ENCODE measurements at regions not wholly inside any gene's neighbourhood (a gene's known extent, or its start where the extent isn't known, plus 50 kb on each side); places are given as distances from the start of the nearest gene placed in this dataset.
A peak's percentile ranks its signal among the peaks of the same experiment; 100 is the strongest.

- no peak for DNase-seq
- Histone ChIP-seq H3K4me3 (no peak overlapping the region), H3K27me3 (no peaks in the 10 kb centered on the region), H3K36me3 (no peaks in the 10 kb centered on the region), H3K9me3 (no peaks in the 10 kb centered on the region)
Observed at GRCh38 chr1:83705091-83705490, 293.8 kb downstream of the TTLL7 start.

GRCh38 chr1:83704350-83704749, 294.6 kb downstream of the TTLL7 start:
- no peaks in the 10 kb centered on the region for H3K27me3 ChIP-seq
- no peaks in the 10 kb centered on the region for H3K9me3 ChIP-seq
- no peaks in the 10 kb centered on the region for H3K36me3 ChIP-seq
- no peak for DNase-seq
- H3K4me3 ChIP-seq, result no peak overlapping the region

- Histone ChIP-seq H3K36me3 (no peaks in the 10 kb centered on the region), H3K9me3 (peaks cover 2% of the 10 kb centered on the region; the same call in 1 of the 2 replicates), H3K27me3 (no peaks in the 10 kb centered on the region), H3K4me3 (no peak overlapping the region)
- DNase-seq, result no peak
Observed at GRCh38 chr1:83702356-83702755, 296.6 kb downstream of the TTLL7 start.

GRCh38 chr1:83701355-83701754, 297.6 kb downstream of the TTLL7 start:
- Histone ChIP-seq H3K9me3 (peaks cover 2% of the 10 kb centered on the region; the same call in 1 of the 2 replicates), H3K27me3 (no peaks in the 10 kb centered on the region), H3K4me3 (no peak overlapping the region), H3K36me3 (no peaks in the 10 kb centered on the region)
- no peak for DNase-seq

GRCh38 chr1:83698644-83699043, 300.3 kb downstream of the TTLL7 start:
- DNase-seq, result no peak
- peaks cover 2% of the 10 kb centered on the region; the same call in 1 of the 2 replicates for H3K9me3 ChIP-seq
- H3K4me3 ChIP-seq, result no peak overlapping the region

GRCh38 chr1:83697961-83698360, 301.0 kb downstream of the TTLL7 start:
- no peak overlapping the region for H3K4me3 ChIP-seq
- H3K36me3 ChIP-seq, result no peaks in the 10 kb centered on the region
- no peak for DNase-seq
- H3K27me3 ChIP-seq, result no peaks in the 10 kb centered on the region
- H3K9me3 ChIP-seq, result peaks cover 2% of the 10 kb centered on the region; the same call in 1 of the 2 replicates

More at GRCh38 chr1:83698644-83699043, 300.3 kb downstream of the TTLL7 start:
- Histone ChIP-seq H3K27me3 (no peaks in the 10 kb centered on the region), H3K36me3 (no peaks in the 10 kb centered on the region)

GRCh38 chr1:83697220-83697619, 301.7 kb downstream of the TTLL7 start:
- H3K4me3 ChIP-seq, result no peak overlapping the region
- no peaks in the 10 kb centered on the region for H3K27me3 ChIP-seq
- DNase-seq, result no peak
- H3K9me3 ChIP-seq, result peaks cover 2% of the 10 kb centered on the region; the same call in 1 of the 2 replicates
- H3K36me3 ChIP-seq, result no peaks in the 10 kb centered on the region

- Histone ChIP-seq H3K9me3 (peaks cover 2% of the 10 kb centered on the region; the same call in 1 of the 2 replicates), H3K27me3 (no peaks in the 10 kb centered on the region), H3K4me3 (no peak overlapping the region), H3K36me3 (no peaks in the 10 kb centered on the region)
- no peak for DNase-seq
Observed at GRCh38 chr1:83694449-83694848, 304.5 kb downstream of the TTLL7 start.

GRCh38 chr1:83693427-83694126, 305.4 kb downstream of the TTLL7 start:
- Histone ChIP-seq H3K4me3 (no peak overlapping the region), H3K36me3 (no peaks in the 10 kb centered on the region), H3K9me3 (no peaks in the 10 kb centered on the region), H3K27me3 (no peaks in the 10 kb centered on the region)
- no peak for DNase-seq

- Histone ChIP-seq H3K36me3 (no peaks in the 10 kb centered on the region), H3K9me3 (no peaks in the 10 kb centered on the region), H3K27me3 (no peaks in the 10 kb centered on the region), H3K4me3 (peak overlapping the region; percentile 20)
- peak; percentile 9 for DNase-seq
Observed at GRCh38 chr1:83692524-83693381, 306.2 kb downstream of the TTLL7 start.

GRCh38 chr1:83691953-83692500, 306.9 kb downstream of the TTLL7 start:
- Histone ChIP-seq H3K36me3 (no peaks in the 10 kb centered on the region), H3K27me3 (no peaks in the 10 kb centered on the region), H3K4me3 (no peak overlapping the region), H3K9me3 (no peaks in the 10 kb centered on the region)
- no peak for DNase-seq

GRCh38 chr1:83689921-83690868, 308.7 kb downstream of the TTLL7 start:
- Histone ChIP-seq H3K9me3 (no peaks in the 10 kb centered on the region), H3K27me3 (no peaks in the 10 kb centered on the region), H3K4me3 (no peak overlapping the region), H3K36me3 (no peaks in the 10 kb centered on the region)
- DNase-seq, result no peak

- Histone ChIP-seq H3K27me3 (no peaks in the 10 kb centered on the region), H3K36me3 (no peaks in the 10 kb centered on the region), H3K9me3 (no peaks in the 10 kb centered on the region), H3K4me3 (no peak overlapping the region)
- no peak for DNase-seq
Observed at GRCh38 chr1:83682132-83682531, 316.8 kb downstream of the TTLL7 start.

GRCh38 chr1:83676106-83676505, 322.8 kb downstream of the TTLL7 start:
- Histone ChIP-seq H3K9me3 (no peaks in the 10 kb centered on the region), H3K27me3 (no peaks in the 10 kb centered on the region), H3K4me3 (no peak overlapping the region), H3K36me3 (no peaks in the 10 kb centered on the region)
- peak; percentile 49 for DNase-seq

GRCh38 chr1:83673312-83673711, 325.6 kb downstream of the TTLL7 start:
- DNase-seq, result peak; percentile 50
- no peaks in the 10 kb centered on the region; the same call in 1 of the 2 replicates for H3K9me3 ChIP-seq
- H3K27me3 ChIP-seq, result no peaks in the 10 kb centered on the region
- no peak overlapping the region for H3K4me3 ChIP-seq
- no peaks in the 10 kb centered on the region for H3K36me3 ChIP-seq

GRCh38 chr1:83671586-83671985, 327.3 kb downstream of the TTLL7 start:
- DNase-seq, result peak; percentile 82
- Histone ChIP-seq H3K9me3 (no peaks in the 10 kb centered on the region; the same call in 1 of the 2 replicates), H3K27me3 (no peaks in the 10 kb centered on the region), H3K36me3 (no peaks in the 10 kb centered on the region), H3K4me3 (no peak overlapping the region)

Data from MG63 (cell line).